Upper lobe of left lung (tissue), 6 donors: ENCODE measurements at regions not wholly inside any gene's neighbourhood (a gene's known extent, or its start where the extent isn't known, plus 50 kb on each side); places are given as distances from the start of the nearest gene placed in this dataset.

Experiments used
- ATAC-seq, 2 donors: fragments of 200-7000 bp; cut with Tn5 transposase; one replicate each; pipeline ENCODE4 v1.9.1; 2022; ENCODE audit warnings: mild to moderate bottlenecking in 2 of 2, moderate library complexity in 2 of 2; ENCODE audit not compliant: low FRiP score in 2 of 2
- DNase-seq, 2 donors: peaks; one replicate each; pipeline ENCODE4 v3.0.0-alpha.2; 2019 to 2020
- H3K27ac ChIP-seq, 4 donors: fragments of 200-600 bp; sonication (generic); one replicate each; pipeline ENCODE4 v1.5.1; 2016 to 2019
- H3K27me3 ChIP-seq, 4 donors: fragments of 200-600 bp; sonication (generic); one replicate each; pipeline ENCODE4 v1.5.1; 2017 to 2019
- H3K36me3 ChIP-seq, 4 donors: fragments of 200-600 bp; sonication (generic); one replicate each; pipeline ENCODE4 v1.5.1; 2016 to 2019
- H3K4me1 ChIP-seq, 4 donors: fragments of 200-600 bp; sonication (generic); one replicate each; pipeline ENCODE4 v1.5.1; 2018 to 2019
- H3K4me3 ChIP-seq, 4 donors: fragments of 200-600 bp; sonication (generic); one replicate each; pipeline ENCODE4 v1.5.1; 2017 to 2019; ENCODE audit warnings: mild to moderate bottlenecking in 2 of 4, moderate library complexity in 1 of 4
- H3K9me3 ChIP-seq, 4 donors: fragments of 200-600 bp; sonication (generic); one replicate each; pipeline ENCODE4 v1.5.1; 2018 to 2019
- EP300 ChIP-seq, 4 donors: sonication (generic); formaldehyde crosslinking; IDR thresholded peaks; one replicate each; pipeline ENCODE4 v1.5.1; 2017; ENCODE audit warnings: antibody characterized with exemption in 4 of 4, control low read depth in 2 of 4
- POLR2A ChIP-seq, 4 donors: fragments of 450-650 bp; IDR thresholded peaks; one replicate each; pipeline ENCODE4 v1.5.1; 2016 to 2017; ENCODE audit warnings: antibody characterized with exemption in 4 of 4, mild to moderate bottlenecking in 2 of 4
- POLR2AphosphoS5 ChIP-seq, 2 donors: sonication (generic); formaldehyde crosslinking; IDR thresholded peaks; one replicate each; pipeline ENCODE4 v1.5.1; 2017; ENCODE audit warnings: antibody characterized with exemption in 2 of 2
- WGBS, 2 donors: methylation state at CpG; one replicate each; pipeline ENCODE4 v1.1.5; 2017 to 2018; 5-methylcytosine and 5-hydroxymethylcytosine counted together
- TF ChIP-seq, protein P1 (sequence below), 6 experiments: fragments of 450-650 bp in 4 of 6; fragments of 200-600 bp in 2 of 6; sonication (generic) in 2 of 6; IDR thresholded peaks; one replicate each; pipeline ENCODE4 v1.5.1; 2016 to 2019; ENCODE audit warnings: antibody characterized with exemption in 6 of 6
- donor health status: DM: no; HTN: no; CAD: no; lungs with moderate emphysema.
- donor health status: DM: no; HTN: yes; CAD: no; lungs with severe emphysema.

DNA sequence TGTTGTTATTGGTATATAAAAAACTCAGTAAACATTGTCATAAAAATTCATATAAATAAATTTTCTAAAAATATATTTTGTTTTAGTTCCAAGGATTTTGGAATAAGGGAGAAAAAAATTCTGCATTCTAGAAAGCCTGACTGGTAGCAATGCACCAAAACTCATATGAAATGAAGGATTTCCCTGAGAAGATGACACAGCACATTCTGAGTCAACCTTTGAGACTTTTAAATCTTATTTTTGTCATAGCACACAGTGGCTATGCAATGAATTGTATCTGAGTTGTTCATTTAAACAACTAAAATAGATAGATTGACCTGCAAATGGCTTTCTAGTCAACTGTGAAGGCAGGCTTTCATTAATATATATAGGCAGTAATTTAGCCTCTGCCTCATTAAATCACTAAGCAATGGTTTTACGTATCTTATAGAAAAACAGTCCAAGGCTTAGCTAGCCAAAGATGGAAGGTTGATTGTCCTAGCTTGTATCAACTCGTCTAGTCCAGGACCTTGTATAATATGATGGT lies 239.1 kb upstream of the NEIL3 start:
- Histone ChIP-seq H3K4me1 (no peaks in the 10 kb centered on the region), H3K27ac (no peak overlapping the region), H3K36me3 (no peaks in the 10 kb centered on the region), H3K9me3 (no peaks in the 10 kb centered on the region), H3K4me3 (no peak overlapping the region), H3K27me3 (no peaks in the 10 kb centered on the region)
- no peak for ATAC-seq
- DNase-seq, result no peak
- no peak for TF ChIP-seq EP300 (IDR thresholded peaks at IDR 0.05)
- TF ChIP-seq, protein P1, sequence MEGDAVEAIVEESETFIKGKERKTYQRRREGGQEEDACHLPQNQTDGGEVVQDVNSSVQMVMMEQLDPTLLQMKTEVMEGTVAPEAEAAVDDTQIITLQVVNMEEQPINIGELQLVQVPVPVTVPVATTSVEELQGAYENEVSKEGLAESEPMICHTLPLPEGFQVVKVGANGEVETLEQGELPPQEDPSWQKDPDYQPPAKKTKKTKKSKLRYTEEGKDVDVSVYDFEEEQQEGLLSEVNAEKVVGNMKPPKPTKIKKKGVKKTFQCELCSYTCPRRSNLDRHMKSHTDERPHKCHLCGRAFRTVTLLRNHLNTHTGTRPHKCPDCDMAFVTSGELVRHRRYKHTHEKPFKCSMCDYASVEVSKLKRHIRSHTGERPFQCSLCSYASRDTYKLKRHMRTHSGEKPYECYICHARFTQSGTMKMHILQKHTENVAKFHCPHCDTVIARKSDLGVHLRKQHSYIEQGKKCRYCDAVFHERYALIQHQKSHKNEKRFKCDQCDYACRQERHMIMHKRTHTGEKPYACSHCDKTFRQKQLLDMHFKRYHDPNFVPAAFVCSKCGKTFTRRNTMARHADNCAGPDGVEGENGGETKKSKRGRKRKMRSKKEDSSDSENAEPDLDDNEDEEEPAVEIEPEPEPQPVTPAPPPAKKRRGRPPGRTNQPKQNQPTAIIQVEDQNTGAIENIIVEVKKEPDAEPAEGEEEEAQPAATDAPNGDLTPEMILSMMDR (IDR thresholded peaks at IDR 0.05), result no peak
- no peak for TF ChIP-seq POLR2AphosphoS5 (IDR thresholded peaks at IDR 0.05)
- TF ChIP-seq POLR2A (IDR thresholded peaks at IDR 0.05), result no peak
- 81 to 92% methylated on average over 2 of the region's 2 CpGs for WGBS, 2 donors

DNA sequence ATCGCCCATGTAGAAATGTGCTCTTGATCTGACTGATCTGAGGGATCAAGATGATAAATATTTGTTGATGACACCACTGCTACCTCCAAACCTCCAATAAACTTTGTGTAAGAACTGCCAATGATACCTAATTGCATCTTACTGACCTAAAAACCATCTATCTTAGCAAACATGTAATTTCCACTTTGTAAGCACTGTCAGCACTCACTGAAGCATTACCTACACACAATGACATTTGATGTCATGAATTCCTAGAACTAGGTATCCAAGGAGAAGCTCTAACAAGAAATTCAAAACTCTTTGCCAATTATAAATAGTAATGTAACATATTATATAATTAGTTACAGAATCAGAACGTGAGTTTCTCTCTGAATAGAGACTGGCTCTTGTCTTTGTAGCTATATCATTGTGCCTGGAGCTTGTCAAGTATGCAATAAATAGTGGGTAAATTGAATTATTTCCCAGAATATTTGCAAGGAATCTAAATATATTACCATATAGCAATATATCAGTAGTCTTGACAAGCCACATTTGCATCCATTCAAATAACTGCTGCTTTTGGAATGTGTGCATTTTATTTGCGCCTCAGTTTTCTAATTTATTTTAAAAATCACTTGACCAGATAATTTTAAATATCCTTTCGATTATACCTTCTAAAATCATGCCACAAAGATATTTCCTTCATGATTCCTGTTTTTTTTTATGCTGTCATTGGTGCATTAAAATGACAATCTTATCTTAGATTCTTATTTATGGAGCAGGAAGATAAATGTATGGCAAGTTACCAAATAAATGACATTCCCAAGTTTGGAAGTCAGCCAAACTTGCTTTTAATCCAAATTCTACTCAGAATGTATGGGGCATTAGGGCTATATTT lies 232.3 kb upstream of the NEIL3 start:
- no peak for DNase-seq
- Histone ChIP-seq H3K4me3 (no peak overlapping the region), H3K27ac (no peak overlapping the region), H3K36me3 (no peaks in the 10 kb centered on the region), H3K4me1 (no peaks in the 10 kb centered on the region), H3K9me3 (no peaks in the 10 kb centered on the region), H3K27me3 (no peaks in the 10 kb centered on the region)
- ATAC-seq, result no peak
- TF ChIP-seq, protein P1 (IDR thresholded peaks at IDR 0.05), result no peak
- TF ChIP-seq EP300 (IDR thresholded peaks at IDR 0.05) (no peak), POLR2AphosphoS5 (IDR thresholded peaks at IDR 0.05) (no peak), POLR2A (IDR thresholded peaks at IDR 0.05) (no peak)
- 71 to 72% methylated on average over 4 of the region's 4 CpGs for WGBS, 2 donors

DNA sequence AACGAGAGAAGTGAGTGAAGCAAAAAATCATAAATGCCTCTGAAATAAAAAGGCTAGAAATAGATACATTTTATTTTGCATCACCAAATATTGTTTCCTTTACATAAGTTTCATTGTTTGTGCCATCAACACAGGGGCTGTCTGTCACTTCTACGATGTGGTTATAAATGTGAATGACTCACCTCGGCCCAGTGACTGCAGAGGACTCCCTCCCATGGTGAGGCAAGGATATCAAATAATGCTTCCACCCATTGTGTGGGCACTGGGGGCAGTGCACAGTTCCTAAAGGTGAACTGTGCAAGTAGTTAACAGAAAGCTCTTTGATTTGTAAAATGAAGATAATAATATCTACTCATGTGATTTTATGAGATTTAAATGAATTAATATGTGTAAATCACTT lies 230.3 kb upstream of the NEIL3 start:
- Histone ChIP-seq H3K27ac (no peak overlapping the region), H3K4me3 (no peak overlapping the region), H3K36me3 (no peaks in the 10 kb centered on the region), H3K9me3 (no peaks in the 10 kb centered on the region), H3K4me1 (no peaks in the 10 kb centered on the region), H3K27me3 (no peaks in the 10 kb centered on the region)
- 38 to 48% methylated on average over 3 of the region's 3 CpGs for WGBS, 2 donors
- DNase-seq (no peak), ATAC-seq (no peak)
- TF ChIP-seq EP300 (IDR thresholded peaks at IDR 0.05) (no peak), POLR2A (IDR thresholded peaks at IDR 0.05) (no peak), POLR2AphosphoS5 (IDR thresholded peaks at IDR 0.05) (no peak)
- TF ChIP-seq, protein P1 (IDR thresholded peaks at IDR 0.05), result no peak

DNA sequence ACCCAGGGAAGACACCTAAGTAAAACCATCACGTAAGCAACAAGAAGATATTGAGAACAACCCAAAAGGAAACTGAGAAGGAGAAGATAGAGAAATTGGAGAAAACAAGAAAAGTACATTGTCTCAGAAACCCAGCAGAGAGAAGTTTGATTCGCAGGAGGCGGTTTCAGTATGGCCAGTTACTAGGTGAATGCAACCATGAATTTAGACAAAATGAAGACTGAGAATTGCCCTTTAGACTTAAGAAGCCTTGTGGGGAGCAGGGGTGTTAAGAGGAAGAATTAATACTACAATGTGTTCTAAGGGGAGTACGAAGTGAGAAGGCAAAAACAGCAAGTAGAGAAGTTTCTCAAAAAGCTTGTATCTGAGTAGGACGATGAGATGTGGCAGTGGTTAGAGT lies 229.3 kb upstream of the NEIL3 start:
- Histone ChIP-seq H3K9me3 (no peaks in the 10 kb centered on the region), H3K4me3 (no peak overlapping the region), H3K27ac (no peak overlapping the region), H3K4me1 (no peaks in the 10 kb centered on the region), H3K27me3 (no peaks in the 10 kb centered on the region), H3K36me3 (no peaks in the 10 kb centered on the region)
- 70 to 74% methylated on average over 5 of the region's 5 CpGs for WGBS, 2 donors
- ATAC-seq (no peak), DNase-seq (no peak)
- TF ChIP-seq POLR2AphosphoS5 (IDR thresholded peaks at IDR 0.05) (no peak), POLR2A (IDR thresholded peaks at IDR 0.05) (no peak), EP300 (IDR thresholded peaks at IDR 0.05) (no peak)
- TF ChIP-seq, protein P1 (IDR thresholded peaks at IDR 0.05), result no peak
